Fibroblast of lung (primary cell): ENCODE measurements at regions not wholly inside any gene's neighbourhood (a gene's known extent, or its start where the extent isn't known, plus 50 kb on each side); places are given as distances from the start of the nearest gene placed in this dataset.

ENCODE experiments used
- DNase-seq, 2 donors: peaks; one replicate each; pipeline versions ENCODE4 v3.0.0 to v3.0.0-alpha.2; 2010; ENCODE audit warnings: low read depth in 2 of 2
- H2AFZ ChIP-seq: 2 replicates; pipeline ENCODE4 v1.5.1; 2012; ENCODE audit warnings: low read length, control low read depth, inconsistent platforms
- H3K27ac ChIP-seq: 2 replicates; pipeline ENCODE4 v1.5.1; 2011; ENCODE audit warnings: low read length, control low read depth; ENCODE audit not compliant: insufficient read depth
- H3K27me3 ChIP-seq: 2 replicates; pipeline ENCODE4 v1.5.1; 2011; ENCODE audit warnings: mild to moderate bottlenecking, low read length; ENCODE audit not compliant: control insufficient read depth, insufficient read depth
- H3K36me3 ChIP-seq: 2 replicates; pipeline ENCODE4 v1.5.1; 2011; ENCODE audit warnings: low read length; ENCODE audit not compliant: control insufficient read depth, insufficient read depth
- H3K4me1 ChIP-seq: 2 replicates; pipeline ENCODE4 v1.5.1; 2011; ENCODE audit warnings: low read length; ENCODE audit not compliant: control insufficient read depth, insufficient read depth; ENCODE audit errors: extremely low read depth
- H3K4me2 ChIP-seq: 2 replicates; pipeline ENCODE4 v1.5.1; 2011; ENCODE audit warnings: low read length, control low read depth; ENCODE audit not compliant: insufficient read depth; ENCODE audit errors: extremely low read depth
- H3K4me3 ChIP-seq, 4 experiments: fragments of 200-600 bp in 1 of 4; sonication (generic) in 1 of 4; replicated peaks in 1 of 4; 2 replicates each; pipeline ENCODE4 v1.5.1; 2011 to 2016; ENCODE audit warnings: low read length in 4 of 4, low read depth in 3 of 4, mild to moderate bottlenecking in 3 of 4, control low read depth in 2 of 4, inconsistent platforms in 1 of 4, mixed read lengths in 1 of 4; ENCODE audit not compliant: insufficient read depth in 1 of 4; ENCODE audit errors: control extremely low read depth in 1 of 4
- H3K79me2 ChIP-seq: 2 replicates; pipeline ENCODE4 v1.5.1; 2012; ENCODE audit warnings: mild to moderate bottlenecking, low read length, inconsistent platforms; ENCODE audit not compliant: control insufficient read depth, insufficient read depth
- H3K9ac ChIP-seq: 2 replicates; pipeline ENCODE4 v1.5.1; 2011; ENCODE audit warnings: mild to moderate bottlenecking, low read length, control low read depth; ENCODE audit not compliant: insufficient read depth
- H3K9me3 ChIP-seq: 2 replicates; pipeline ENCODE4 v1.5.1; 2012; ENCODE audit warnings: low read depth, low read length; ENCODE audit not compliant: control insufficient read depth, insufficient read depth
- H4K20me1 ChIP-seq: 2 replicates; pipeline ENCODE4 v1.5.1; 2011; ENCODE audit warnings: low read length; ENCODE audit not compliant: control insufficient read depth, insufficient read depth; ENCODE audit errors: extremely low read depth
- EZH2 ChIP-seq: IDR thresholded peaks from 2 replicates; pipeline ENCODE4 v1.5.1; 2012; ENCODE audit warnings: low read length, control low read depth, mild to moderate bottlenecking; ENCODE audit errors: missing control alignments
- TF ChIP-seq, protein P1 (sequence below), 2 donors: IDR thresholded peaks in 1 of 2; conservative IDR thresholded peaks in 1 of 2; 1 replicate in 1 of 2; 2 replicates in 1 of 2; pipeline ENCODE4 v1.5.1; 2011 to 2012; ENCODE audit warnings: low read length in 2 of 2, control low read depth in 1 of 2, inconsistent platforms in 1 of 2, low read depth in 1 of 2, mild to moderate bottlenecking in 1 of 2

DNA sequence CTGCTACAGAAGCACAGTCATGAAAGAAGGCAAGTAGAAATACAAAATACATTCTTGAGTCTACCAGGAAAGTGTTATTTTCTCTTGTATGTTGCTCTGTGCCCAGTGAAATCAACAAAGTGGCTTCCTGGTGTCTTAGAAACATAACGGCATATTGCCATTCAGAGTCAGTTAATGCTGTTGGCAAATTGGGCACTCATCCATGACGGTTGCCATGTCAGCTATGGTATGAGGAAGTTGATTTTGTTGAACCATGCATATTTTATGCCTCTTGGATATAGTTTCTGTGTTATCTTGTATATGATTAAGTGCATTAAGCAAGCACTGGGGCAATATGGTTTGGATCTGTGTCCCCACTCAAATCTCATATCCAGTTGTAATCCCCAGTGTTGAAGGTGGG is 153.1 kb upstream of the CXADR start:
- no peak overlapping the region for H2AFZ ChIP-seq
- H3K27ac ChIP-seq, result no peak overlapping the region
- H3K4me3 ChIP-seq, result no peak overlapping the region
- H3K79me2 ChIP-seq, result no peaks in the 10 kb centered on the region
- H3K36me3 ChIP-seq, result no peaks in the 10 kb centered on the region
- H3K9ac ChIP-seq, result no peak overlapping the region
- H3K4me1 ChIP-seq, result no peaks in the 10 kb centered on the region
- no peak for DNase-seq
- no peak for TF ChIP-seq EZH2
- TF ChIP-seq, protein P1, sequence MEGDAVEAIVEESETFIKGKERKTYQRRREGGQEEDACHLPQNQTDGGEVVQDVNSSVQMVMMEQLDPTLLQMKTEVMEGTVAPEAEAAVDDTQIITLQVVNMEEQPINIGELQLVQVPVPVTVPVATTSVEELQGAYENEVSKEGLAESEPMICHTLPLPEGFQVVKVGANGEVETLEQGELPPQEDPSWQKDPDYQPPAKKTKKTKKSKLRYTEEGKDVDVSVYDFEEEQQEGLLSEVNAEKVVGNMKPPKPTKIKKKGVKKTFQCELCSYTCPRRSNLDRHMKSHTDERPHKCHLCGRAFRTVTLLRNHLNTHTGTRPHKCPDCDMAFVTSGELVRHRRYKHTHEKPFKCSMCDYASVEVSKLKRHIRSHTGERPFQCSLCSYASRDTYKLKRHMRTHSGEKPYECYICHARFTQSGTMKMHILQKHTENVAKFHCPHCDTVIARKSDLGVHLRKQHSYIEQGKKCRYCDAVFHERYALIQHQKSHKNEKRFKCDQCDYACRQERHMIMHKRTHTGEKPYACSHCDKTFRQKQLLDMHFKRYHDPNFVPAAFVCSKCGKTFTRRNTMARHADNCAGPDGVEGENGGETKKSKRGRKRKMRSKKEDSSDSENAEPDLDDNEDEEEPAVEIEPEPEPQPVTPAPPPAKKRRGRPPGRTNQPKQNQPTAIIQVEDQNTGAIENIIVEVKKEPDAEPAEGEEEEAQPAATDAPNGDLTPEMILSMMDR (conservative IDR thresholded peaks at IDR 0.05 in 1 of 2, IDR thresholded peaks at IDR 0.05 in 1 of 2; ENCODE audit: low read depth in 1 of 2, low read length in 2 of 2), result no peak
- no peaks in the 10 kb centered on the region for H3K9me3 ChIP-seq
- no peaks in the 10 kb centered on the region for H4K20me1 ChIP-seq
- H3K4me2 ChIP-seq, result no peak overlapping the region
- H3K27me3 ChIP-seq, result no peaks in the 10 kb centered on the region

DNA sequence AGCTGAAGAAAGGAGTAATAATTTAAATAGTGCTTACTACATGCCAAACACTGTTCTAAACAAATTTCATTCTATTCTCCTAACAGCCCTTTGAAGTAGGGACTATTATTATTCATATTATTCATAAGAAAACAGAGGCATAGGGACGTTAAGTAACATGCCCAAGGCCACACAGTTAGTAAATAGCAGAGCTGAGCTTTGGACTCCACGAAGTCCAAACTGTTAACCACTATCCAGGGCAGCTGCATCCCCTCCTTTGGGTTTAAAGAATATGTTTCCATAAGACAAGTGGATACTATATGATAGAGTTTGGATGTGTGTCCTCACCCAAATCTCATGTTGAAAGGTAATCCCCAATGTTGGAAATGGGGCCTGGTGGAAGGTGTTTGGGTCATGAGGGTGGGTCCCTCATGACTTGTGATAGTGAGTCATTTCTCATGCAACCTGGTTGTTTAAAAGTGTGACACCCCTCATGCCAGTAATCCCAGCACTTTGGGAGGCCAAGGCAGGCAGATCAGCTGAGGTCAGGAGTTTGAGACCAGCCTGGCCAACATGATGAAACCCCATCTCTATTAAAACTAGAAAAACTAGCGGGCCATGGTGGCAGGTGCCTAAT is 144.0 kb upstream of the CXADR start:
- H3K9ac ChIP-seq, result no peak overlapping the region
- H3K4me2 ChIP-seq, result no peak overlapping the region
- H3K9me3 ChIP-seq, result no peaks in the 10 kb centered on the region
- DNase-seq, result no peak
- H3K27me3 ChIP-seq, result no peaks in the 10 kb centered on the region
- H3K36me3 ChIP-seq, result no peaks in the 10 kb centered on the region
- no peaks in the 10 kb centered on the region for H3K79me2 ChIP-seq
- no peaks in the 10 kb centered on the region for H3K4me1 ChIP-seq
- no peak for TF ChIP-seq EZH2
- TF ChIP-seq, protein P1 (conservative IDR thresholded peaks at IDR 0.05 in 1 of 2, IDR thresholded peaks at IDR 0.05 in 1 of 2; ENCODE audit: low read depth in 1 of 2, low read length in 2 of 2), result no peak
- no peak overlapping the region for H3K27ac ChIP-seq
- no peaks in the 10 kb centered on the region for H4K20me1 ChIP-seq
- H3K4me3 ChIP-seq, result no peak overlapping the region
- H2AFZ ChIP-seq, result no peak overlapping the region

GRCh38 chr21:17370263-17370662 is 142.6 kb upstream of the CXADR start:
- no peak for TF ChIP-seq EZH2
- TF ChIP-seq, protein P1 (conservative IDR thresholded peaks at IDR 0.05 in 1 of 2, IDR thresholded peaks at IDR 0.05 in 1 of 2; ENCODE audit: low read depth in 1 of 2, low read length in 2 of 2), result no peak
- H4K20me1 ChIP-seq, result no peaks in the 10 kb centered on the region
- H3K36me3 ChIP-seq, result no peaks in the 10 kb centered on the region
- DNase-seq, result no peak
- H3K79me2 ChIP-seq, result no peaks in the 10 kb centered on the region
- H3K9me3 ChIP-seq, result no peaks in the 10 kb centered on the region
- no peak overlapping the region for H3K4me2 ChIP-seq
- no peak overlapping the region for H3K27ac ChIP-seq
- H3K4me1 ChIP-seq, result no peaks in the 10 kb centered on the region
- no peak overlapping the region for H3K9ac ChIP-seq
- no peak overlapping the region for H3K4me3 ChIP-seq
- no peak overlapping the region for H2AFZ ChIP-seq
- H3K27me3 ChIP-seq, result no peaks in the 10 kb centered on the region
